MV-4-11 (cell line): ENCODE measurements at regions not wholly inside any gene's neighbourhood (a gene's known extent, or its start where the extent isn't known, plus 50 kb on each side); places are given as distances from the start of the nearest gene placed in this dataset.
A peak's percentile ranks its signal among the peaks of the same experiment; 100 is the strongest.
"Not testable (repeated sequence)": the region's sequence is repeated elsewhere in the genome, so short reads cannot be mapped to it uniquely, and the experiment has no call there.

ENCODE experiments used
- DNase-seq: peaks from one replicate; lab custom pipeline; 2025; lab: John Stamatoyannopoulos, UW

DNA sequence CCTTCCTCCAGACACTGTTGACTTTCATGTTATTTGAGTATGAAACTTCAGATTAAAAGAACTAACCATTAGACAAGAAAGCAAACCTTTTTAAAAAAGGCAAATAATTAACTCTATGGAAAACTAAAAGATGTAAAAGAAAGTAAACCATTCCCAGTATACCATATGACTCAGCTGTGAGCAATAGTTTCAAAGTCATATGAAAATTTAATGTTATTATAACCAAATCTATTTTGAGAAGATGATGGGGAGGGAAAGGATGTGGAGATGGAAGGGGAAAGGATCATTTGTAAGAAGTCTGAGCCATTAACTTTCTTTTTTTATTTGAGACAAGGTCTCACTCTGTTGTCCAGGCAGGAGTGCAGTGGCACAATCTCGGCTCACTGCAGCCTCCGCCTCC, 131.8 kb downstream of the IRX5 start:
- no peak for DNase-seq

DNA sequence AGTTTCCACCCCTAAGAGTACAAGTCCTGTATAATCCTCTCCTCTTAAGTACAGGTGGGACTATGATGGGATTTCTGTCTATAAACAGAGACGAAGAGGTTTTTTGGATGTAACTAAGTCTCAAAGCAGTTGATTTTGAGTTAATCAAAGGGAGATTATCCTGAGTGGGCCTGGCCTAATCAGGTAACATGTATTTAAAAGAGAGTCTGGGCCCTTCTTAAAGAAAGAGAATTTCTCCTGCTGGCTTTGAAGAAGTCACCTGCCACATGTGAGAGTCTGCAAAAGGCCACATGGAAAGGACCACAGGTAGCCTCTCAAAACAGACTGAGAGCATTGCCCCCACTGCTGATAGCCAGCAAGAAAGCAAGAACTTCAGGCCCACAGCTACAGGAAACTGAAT, 142.3 kb downstream of the IRX5 start:
- no peak for DNase-seq

DNA sequence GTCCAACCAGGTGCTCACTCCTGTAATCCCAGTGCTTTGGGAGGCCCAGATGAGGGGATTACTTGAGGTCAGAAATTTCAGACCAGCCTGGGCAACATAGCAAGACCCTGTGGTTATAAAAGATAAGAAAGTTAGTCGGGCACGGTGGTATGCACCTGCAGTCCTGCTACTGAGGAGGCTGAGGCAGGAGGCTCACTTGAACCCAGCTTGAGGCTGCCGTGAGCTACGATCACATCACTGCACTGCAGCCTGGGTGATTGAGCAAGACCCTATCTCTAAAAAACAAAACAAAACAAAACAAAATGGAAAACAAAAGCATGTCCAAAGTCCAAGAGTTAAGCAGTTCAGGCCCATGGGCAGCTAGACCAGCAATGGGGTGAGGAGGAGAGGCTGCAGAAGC, 143.2 kb downstream of the IRX5 start:
- no peak for DNase-seq

DNA sequence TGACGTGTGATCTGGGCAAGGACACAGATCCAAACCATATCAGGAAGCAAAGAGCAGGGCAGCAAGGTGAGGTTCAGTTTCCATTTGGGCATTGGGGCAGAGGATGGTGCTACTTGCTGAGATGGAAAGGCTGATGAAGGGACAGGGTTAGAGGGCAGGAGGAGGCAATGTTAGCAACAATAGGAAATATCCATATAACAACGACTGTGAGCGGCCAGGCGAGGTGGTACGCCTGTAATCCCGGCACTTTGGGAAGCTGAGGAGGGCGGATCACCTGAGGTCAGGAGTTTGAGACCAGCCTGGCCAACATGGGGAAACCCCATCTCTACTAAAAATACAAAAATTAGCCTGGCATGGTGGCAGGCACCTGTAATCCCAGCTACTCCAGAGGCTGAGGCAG, 144.5 kb downstream of the IRX5 start:
- DNase-seq = not testable (repeated sequence)

DNA sequence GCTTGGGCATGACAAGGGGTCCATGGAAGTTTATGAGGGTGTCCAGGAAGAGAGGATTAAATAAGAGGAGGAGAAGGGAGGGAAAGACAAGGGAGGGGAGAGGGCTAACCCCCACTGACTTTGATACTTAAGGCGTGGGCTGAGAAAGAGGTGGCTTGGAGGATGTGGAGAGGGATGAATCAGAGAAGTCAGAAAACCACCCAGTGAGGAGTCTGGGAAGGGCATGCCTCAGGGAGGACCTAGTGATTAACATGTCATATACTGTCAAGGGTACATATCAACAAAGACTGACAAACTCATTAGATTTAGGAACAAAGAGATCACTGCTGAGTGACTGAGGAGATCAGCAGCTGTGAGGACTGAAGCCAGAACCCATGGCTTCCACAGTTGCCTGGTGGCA, 145.4 kb downstream of the IRX5 start:
- DNase-seq = no peak

DNA sequence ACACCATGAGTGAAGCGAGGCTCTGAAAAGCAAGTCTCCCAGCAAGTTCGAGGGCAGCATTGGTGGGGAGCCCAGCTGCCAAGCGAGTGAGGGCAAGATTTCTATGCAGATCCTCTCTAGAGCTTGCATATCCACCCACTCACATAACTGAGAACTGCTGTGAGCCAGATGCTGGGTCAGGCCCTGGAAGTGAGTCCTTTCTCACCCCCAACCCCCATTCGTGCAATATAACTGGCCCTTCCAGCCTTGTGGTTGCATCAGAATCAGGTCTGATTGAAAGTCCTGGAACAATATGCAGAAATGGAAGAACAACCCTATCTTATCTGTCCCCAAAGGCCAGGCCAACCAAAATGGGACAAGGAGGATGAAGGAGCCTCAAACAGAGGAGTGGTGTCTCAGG, 146.6 kb downstream of the IRX5 start:
- DNase-seq = no peak

DNA sequence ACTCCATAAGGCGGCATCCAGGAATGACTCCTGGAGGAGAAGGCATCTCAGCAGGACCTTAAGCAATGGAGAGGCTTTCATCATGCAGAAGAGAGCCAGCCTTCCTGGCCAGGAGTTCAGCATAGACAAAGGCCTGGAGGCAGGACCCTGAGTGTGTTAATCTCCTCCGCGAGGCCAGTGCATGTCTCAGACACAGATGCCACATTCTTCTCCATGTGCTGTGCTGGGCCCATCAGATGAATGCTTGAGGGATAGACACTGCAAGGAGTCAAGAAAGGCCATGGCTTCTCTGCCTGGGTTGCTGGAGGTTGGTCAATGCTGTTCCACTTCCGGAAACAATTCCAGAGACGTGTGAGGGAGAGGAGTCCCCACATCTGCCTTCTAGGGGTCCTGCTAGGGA, 147.5 kb downstream of the IRX5 start:
- DNase-seq = no peak

DNA sequence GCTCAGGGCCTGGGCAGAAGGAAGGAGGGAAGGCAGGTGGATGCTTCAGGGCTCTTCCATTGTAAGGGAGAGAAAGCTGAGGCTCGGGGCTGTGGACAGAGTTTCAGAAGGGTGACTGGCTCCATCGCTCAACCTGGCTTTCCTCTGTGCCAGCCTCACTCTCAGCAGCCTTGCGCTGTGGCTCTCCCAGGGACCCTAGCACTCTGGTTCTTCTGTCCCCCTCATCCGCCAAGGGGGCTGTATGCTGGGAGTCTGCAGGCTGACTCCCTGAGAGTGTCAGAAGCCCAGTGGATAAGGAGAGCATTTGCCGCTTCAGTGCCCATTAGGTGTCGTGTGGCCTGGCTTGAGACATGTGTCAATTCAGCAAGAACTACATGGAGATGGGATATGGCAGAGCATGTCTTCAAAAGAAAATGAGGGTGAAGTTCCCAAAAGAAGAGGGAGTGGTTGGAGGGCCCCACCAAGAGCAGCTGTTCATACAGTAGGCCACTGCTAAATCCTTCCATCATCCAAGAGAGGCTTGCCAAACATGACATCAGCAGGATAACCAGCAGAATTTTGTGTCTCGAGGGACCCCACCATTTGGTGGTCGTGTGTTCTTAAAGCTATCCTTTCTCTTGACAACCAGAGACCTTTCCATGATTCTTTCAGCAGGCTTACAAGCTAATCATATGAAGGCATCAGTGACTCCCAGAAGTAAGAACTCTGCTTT, 148.2 kb downstream of the IRX5 start:
- no peak for DNase-seq

DNA sequence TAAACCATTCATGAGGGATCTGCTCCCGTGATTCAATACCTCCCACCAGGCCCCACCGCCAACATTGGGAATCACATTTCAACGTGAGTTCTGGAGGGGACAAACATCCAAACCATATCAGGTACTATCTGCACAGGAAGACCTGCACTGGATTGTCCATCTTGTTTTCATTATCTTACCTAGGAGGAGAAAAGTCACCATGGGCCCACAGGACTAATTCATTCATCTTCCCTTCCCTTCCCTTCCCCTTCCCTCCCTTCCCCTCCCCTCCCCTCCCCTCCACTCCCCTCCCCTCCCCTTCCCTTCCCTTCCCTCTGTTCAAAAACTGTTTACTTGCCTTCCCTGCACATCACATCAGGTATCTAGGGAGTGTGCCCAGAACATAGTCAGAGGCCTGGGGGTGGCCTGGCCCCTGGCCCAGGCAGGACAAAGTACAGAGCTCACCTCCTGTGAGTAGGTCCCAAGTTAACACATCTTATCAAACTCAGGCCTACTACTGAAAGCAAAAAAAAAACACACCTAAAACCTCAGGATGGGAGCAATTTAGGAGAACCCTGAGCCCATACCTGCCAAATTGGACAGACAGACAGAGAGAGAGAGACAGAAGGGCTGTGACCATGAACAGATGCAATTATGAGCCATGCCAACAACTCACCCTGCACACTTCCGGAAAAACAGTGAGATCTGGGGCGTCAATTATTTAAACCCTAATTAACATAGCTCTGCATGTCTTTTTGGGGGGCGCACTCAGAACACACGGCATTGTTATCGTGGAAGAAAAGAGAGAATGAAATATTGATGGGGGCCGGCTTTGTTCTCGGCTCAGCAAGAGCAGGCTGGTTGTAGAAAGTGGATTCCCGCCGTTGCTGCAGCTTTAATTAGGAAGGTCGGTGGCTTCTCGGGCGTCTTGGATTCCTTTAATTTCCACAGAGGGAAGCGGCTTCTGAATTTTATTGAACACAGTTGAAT, 151.2 kb downstream of the IRX5 start:
- no peak for DNase-seq

DNA sequence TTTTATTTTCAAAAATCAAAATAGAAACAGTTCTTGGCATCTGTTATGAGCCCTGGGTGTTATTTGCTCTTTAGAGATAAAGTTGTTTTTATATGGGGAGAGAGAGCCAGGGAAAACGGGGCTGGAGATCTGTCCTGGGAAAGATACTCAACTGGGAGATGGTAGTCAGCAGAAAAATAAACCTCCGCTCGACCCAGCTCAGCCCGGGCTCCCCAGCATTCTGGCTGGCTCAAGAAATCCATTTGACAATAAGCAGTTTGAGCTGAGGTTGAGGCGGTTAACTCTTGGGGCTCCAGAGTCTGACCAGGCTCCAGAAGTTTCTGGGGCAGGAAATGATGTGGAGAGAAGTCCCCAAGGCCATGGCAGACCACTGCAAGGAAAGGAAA, 151.9 kb downstream of the IRX5 start:
- no peak for DNase-seq

DNA sequence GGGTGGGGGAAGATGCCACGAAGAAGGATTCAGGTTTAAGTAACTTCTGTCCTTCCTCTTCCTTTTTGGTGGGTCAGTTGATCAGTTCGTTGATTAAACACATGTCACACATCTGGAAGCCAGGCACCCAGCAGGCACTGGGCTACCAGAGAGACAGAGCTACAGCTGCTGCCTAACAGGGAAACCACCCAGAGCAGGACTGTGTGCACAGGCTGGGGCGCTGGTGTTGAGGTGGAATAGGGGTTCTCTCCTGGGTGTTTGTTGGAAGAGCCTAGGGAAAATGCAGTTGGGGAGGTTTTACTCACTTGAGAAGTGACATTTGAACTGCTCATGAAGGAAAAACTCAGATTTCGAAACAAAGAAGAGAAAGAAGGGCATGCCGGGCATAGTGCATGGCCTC, 152.4 kb downstream of the IRX5 start:
- no peak for DNase-seq

DNA sequence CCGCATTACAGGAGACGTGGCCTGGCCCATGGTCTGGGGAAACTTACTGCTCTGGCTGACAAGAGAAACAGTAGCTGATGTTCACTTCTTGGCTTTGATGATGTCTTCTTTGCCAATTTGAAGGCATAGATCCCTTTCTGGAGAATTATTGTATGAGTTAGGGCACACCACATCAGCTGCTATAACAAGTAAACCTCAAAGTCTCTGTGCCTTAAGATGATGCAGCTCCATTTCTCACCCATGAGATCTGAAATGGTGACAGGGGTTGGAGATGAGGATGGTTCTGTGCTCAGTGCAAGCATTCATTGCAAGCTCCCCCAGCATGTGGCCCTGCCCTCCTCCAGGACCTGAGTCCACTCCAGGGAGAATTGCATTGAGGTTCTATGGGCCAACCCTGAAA, 157.4 kb downstream of the IRX5 start:
- no peak for DNase-seq

DNA sequence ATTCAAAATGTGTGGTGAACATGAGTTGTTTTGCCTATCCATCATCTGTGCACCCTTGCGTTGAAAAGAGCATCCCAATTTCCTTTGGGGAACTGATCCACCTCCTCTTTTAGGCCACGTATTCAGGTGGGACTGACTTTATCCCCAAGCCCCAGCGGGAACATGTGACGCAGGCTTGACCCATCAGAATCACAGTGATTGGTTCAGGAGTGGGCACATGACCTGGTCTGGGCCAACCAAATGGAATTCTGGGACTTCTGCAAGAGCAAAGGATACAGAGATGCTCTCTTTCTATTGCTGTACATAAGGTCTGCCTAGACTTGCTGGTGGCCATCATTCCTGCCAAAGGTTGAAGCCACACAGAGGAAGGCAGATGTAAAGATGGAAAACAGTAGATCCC, 158.9 kb downstream of the IRX5 start:
- no peak for DNase-seq

DNA sequence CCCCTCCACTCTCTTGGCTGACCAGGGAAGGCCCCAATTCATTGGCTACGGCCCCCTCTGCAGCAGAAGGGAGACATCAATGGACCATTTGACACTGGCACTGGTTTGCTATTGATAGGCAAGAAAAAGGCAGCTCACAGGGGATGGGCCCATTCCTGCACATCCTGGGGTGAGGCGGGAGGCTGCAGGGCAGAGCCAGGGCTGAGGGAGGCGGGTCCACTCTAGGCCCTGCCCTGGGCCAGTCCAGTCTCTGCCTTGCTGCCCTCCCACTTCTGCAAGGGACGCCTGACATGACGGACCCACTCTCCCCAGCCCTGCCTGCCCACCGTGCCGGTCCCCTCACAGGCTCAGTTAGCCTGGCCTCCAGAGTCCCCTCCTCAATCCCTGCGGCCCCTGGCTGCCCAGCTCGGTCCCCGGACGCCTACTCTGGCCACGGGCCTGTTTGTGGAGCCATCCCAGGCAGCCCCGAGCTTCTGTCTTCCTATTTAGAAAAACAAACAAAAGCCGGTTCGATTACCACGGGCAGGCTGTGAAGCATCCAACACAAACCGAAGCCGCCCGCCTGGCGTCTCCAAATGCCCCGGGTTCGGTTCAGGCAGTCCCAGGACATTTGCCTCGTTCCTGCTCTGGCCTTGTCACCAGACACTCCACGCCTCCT, 160.7 kb downstream of the IRX5 start:
- DNase-seq = no peak

DNA sequence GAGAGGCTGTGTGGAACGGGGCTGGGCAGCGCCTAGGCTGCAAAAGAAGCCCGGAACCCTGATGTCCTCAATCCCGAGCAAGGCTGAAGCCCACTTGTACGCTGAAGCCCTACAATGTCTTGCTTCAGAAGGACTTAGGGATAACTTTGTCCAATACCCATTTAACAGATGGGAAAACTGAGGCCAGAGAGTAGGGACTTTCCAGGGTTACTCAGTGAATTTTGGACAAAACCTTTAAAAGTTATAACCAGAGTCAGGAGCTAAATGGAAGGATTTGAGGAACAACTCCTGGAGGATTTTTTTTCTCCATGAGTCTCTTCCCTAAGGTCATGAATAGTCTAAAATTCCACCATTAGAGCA, 161.2 kb downstream of the IRX5 start:
- DNase-seq = no peak

DNA sequence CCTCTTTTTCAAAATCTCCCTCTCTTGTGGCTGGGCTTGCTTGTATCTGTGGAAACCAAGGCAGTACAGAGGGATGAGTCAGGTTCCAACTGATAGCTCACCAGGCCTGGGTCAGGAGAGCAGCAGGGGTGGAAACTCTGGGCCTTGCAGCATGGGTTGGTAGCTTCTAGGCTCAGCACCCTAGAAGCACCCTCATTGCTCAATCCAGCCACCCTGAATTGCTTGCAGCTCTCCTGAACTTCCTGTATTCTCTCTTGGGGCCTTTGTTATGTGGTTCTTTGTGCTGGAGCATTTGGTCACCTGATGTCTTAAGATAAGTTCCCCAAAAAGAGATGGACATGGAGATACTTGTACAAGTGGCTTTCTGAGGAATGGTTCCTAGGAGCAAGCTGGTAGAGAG, 169.4 kb downstream of the IRX5 start:
- peak; percentile 95 for DNase-seq

DNA sequence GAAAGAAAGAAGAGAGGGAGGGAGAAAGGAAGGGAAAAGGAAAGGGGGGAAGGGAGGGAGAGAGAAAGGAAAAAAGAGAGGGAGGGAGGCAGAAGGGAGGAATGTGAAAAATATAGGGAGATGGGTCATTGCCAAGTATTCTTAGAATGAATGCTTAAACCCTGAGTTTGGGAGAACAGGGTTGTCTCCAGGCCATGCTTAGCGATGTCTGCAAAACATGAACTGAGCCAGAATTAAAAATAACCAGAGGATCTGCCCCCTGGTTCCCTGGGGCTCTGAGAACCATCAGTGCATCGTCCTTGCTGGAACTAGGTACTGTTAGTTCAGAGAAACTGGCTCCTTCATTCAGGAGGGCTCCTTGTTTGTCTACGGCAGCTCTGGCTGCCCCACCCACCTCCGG, 170.4 kb downstream of the IRX5 start:
- DNase-seq = no peak

DNA sequence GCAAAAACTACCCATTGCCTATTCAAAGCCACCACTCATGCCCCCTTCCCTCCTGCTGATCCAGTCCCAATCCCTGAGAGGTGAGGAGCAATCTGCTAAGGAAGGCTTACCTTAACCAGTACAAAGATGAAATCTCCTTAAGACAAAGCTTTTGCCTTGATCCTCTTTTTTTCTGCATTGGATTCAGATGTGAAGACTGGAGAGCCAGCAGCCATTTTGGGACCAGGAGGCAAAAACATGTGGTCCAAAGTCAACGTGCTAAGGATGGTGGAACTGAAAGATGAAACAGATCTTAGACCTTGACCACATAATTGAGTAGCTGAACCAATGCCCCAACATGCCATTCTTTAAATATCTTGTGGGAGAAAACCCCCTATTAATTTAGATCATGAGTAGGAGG, 171.4 kb downstream of the IRX5 start:
- DNase-seq = no peak

DNA sequence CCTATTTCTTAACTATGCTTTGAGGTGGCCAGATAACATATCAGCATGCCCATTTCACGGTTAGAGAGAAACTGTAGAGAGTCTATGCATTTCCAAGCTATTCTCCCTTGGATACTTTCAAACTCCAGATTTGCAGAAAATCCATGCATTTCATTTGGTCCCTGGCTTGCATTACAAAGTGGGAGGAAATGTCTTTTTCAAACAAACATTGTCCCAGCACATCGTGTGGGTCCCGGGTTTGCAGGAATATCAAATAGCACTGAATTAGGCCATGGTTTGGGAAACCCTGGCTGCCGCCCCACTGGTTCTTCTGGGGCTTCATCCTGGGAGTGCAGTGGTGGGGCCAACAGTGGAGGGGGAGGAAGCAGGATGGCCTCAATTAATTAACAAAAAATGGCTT, 171.9 kb downstream of the IRX5 start:
- DNase-seq = no peak

DNA sequence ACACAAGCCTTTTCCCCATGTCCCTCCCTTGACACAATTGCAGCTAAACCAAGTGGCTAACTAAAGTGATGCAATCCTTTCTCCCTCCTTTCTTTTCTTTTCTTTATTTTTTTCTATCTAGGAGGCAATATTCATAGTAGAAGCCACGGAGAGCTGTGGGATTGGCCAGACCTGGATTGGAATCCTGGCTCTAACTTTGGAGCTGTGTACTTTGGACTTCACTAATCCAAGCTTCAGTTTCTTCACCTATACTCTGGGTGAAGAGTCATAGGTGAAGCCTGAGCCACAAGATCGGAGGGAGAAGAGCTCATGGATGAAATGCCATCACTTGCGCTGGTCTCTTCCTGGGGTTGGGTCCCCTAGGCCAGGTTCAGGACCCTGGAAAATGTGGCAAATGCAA, 177.2 kb downstream of the IRX5 start:
- DNase-seq = no peak

DNA sequence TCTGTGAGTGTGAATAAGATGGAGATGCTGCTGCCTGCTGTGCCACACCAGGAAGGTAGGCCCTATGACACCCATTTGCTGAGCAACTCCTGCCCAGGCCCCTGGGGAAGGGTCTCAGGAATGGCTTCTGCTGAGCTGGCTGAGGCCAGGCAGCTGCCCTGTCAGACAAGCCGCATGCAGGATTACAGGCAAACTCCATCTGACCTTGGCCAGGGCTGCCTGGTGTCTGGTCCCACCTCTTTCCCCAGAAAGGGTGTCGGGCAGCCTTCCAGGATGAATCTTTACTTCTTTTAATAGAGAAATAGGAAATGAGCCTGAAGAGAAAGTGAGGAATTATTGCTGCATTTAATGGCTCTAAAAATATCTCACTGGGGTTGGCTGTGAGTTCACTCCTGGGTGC, 182.5 kb downstream of the IRX5 start:
- DNase-seq = no peak

DNA sequence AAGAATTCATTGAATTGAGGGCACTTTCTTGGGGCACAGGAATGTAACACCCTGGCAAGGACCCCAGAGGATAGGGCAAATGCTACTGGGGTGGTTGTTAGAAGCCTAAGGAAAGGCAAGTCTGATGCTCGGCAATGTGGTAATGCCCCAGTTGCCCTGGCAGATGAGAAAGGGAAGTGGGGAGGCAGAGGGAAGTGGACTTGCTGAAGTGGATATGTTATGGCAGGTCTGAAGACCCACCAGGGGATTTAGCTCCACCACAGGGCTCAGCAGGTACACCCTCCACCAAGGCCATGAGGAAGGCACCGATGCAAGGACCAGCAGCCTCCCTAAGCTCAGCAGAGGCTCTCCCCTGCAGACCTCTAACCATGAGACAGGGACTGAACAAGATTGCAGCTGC, 184.8 kb downstream of the IRX5 start:
- peak; percentile 73 for DNase-seq
